H1 (cell line): ENCODE measurements at regions not wholly inside any gene's neighbourhood (a gene's known extent, or its start where the extent isn't known, plus 50 kb on each side); places are given as distances from the start of the nearest gene placed in this dataset.

ENCODE experiments used
- EP300 ChIP-seq, 2 experiments: IDR thresholded peaks; 1 replicate in 1 of 2; 2 replicates in 1 of 2; pipeline ENCODE4 v1.6.1; 2011 to 2012; ENCODE audit warnings: low read depth in 2 of 2, low read length in 2 of 2, mild to moderate bottlenecking in 2 of 2, borderline replicate concordance in 1 of 2, inconsistent platforms in 1 of 2, moderate library complexity in 1 of 2
- JUND ChIP-seq: IDR thresholded peaks from 2 replicates; pipeline ENCODE4 v1.6.1; 2011; ENCODE audit warnings: mild to moderate bottlenecking, improper control_type of control experiment, low read length
- POLR2AphosphoS5 ChIP-seq: IDR thresholded peaks from 2 replicates; pipeline ENCODE4 v1.6.1; 2011; ENCODE audit warnings: low read depth, low read length
- RAD21 ChIP-seq, 2 experiments: IDR thresholded peaks in 1 of 2; conservative IDR thresholded peaks in 1 of 2; 2 replicates each; pipeline ENCODE4 v1.6.1; 2011; ENCODE audit warnings: low read depth in 2 of 2, low read length in 2 of 2, improper control_type of control experiment in 1 of 2, inconsistent platforms in 1 of 2, mild to moderate bottlenecking in 1 of 2, moderate library complexity in 1 of 2
- RFX5 ChIP-seq: IDR thresholded peaks from 2 replicates; pipeline ENCODE4 v1.6.1; 2011; ENCODE audit warnings: low read depth, low read length, improper control_type of control experiment, borderline replicate concordance
- RNF2 ChIP-seq: fragments of 200-900, 300-1000 bp; sonication (generic); IDR thresholded peaks from 2 replicates; pipeline ENCODE4 v1.7.1; 2016; ENCODE audit warnings: borderline replicate concordance, low read depth, mild to moderate bottlenecking, antibody characterized with exemption, low read length; ENCODE audit not compliant: poor library complexity, severe bottlenecking; ENCODE audit errors: missing control alignments
- SIRT6 ChIP-seq: IDR thresholded peaks from one replicate; pipeline ENCODE4 v1.7.1; 2012; ENCODE audit warnings: low read length, inconsistent platforms
- SRF ChIP-seq: IDR thresholded peaks from 2 replicates; pipeline ENCODE4 v1.6.1; 2011; ENCODE audit warnings: mild to moderate bottlenecking, low read depth, low read length, moderate library complexity
- YY1 ChIP-seq: IDR thresholded peaks from 2 replicates; pipeline ENCODE4 v1.6.1; 2011; ENCODE audit warnings: low read depth, mild to moderate bottlenecking, low read length
- TF ChIP-seq, protein P1 (sequence below), 3 experiments: IDR thresholded peaks; 1 replicate in 2 of 3; 2 replicates in 1 of 3; pipeline versions ENCODE4 v1.5.1 to v1.6.1; 2011; ENCODE audit warnings: low read length in 3 of 3, mild to moderate bottlenecking in 3 of 3, inconsistent platforms in 2 of 3, low read depth in 1 of 3, moderate library complexity in 1 of 3; ENCODE audit not compliant: insufficient read depth in 1 of 3; ENCODE audit errors: control extremely low read depth in 1 of 3

GRCh38 chr14:24725311-24725710 lies 91.3 kb upstream of the GZMB start:
- TF ChIP-seq SIRT6 = no peak
- no peak for TF ChIP-seq SRF
- no peak for TF ChIP-seq RNF2
- TF ChIP-seq, protein P1, sequence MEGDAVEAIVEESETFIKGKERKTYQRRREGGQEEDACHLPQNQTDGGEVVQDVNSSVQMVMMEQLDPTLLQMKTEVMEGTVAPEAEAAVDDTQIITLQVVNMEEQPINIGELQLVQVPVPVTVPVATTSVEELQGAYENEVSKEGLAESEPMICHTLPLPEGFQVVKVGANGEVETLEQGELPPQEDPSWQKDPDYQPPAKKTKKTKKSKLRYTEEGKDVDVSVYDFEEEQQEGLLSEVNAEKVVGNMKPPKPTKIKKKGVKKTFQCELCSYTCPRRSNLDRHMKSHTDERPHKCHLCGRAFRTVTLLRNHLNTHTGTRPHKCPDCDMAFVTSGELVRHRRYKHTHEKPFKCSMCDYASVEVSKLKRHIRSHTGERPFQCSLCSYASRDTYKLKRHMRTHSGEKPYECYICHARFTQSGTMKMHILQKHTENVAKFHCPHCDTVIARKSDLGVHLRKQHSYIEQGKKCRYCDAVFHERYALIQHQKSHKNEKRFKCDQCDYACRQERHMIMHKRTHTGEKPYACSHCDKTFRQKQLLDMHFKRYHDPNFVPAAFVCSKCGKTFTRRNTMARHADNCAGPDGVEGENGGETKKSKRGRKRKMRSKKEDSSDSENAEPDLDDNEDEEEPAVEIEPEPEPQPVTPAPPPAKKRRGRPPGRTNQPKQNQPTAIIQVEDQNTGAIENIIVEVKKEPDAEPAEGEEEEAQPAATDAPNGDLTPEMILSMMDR (IDR thresholded peaks at IDR 0.05; ENCODE audit: control extremely low read depth in 1 of 3, insufficient read depth in 1 of 3, low read depth in 1 of 3, low read length in 3 of 3) = no peak
- TF ChIP-seq EP300 (IDR thresholded peaks at IDR 0.05; ENCODE audit: borderline replicate concordance in 1 of 2, low read depth in 2 of 2, low read length in 2 of 2) = no peak
- TF ChIP-seq POLR2AphosphoS5 = no peak
- no peak for TF ChIP-seq RFX5
- TF ChIP-seq RAD21 (IDR thresholded peaks at IDR 0.05 in 1 of 2, conservative IDR thresholded peaks at IDR 0.05 in 1 of 2; ENCODE audit: low read depth in 2 of 2, low read length in 2 of 2) = no peak
- TF ChIP-seq YY1 = no peak
- TF ChIP-seq JUND = no peak
